ENCODE measurements at regions not wholly inside any gene's neighbourhood (a gene's known extent, or its start where the extent isn't known, plus 50 kb on each side); places are given as distances from the start of the nearest gene placed in this dataset.
"Not testable (repeated sequence)": the region's sequence is repeated elsewhere in the genome, so short reads cannot be mapped to it uniquely, and the experiment has no call there.

- Mint-ChIP-seq H3K9me3 (peaks cover 64% of the 10 kb centered on the region), H3K36me3 (peaks cover 41% of the 10 kb centered on the region)
- ATAC-seq; H3K27me3 Mint-ChIP-seq (ENCODE audit: low read depth); H3K27ac Mint-ChIP-seq; POLR2A ChIA-PET; DNase-seq (ENCODE audit: low spot score); H3K4me1 Mint-ChIP-seq; H3K4me3 Mint-ChIP-seq; CTCF ChIA-PET: not testable (repeated sequence)
These were observed 1154.7 kb downstream of the FOXD4L5 start for GRCh38 chr9:64130325-64130724.

DNA sequence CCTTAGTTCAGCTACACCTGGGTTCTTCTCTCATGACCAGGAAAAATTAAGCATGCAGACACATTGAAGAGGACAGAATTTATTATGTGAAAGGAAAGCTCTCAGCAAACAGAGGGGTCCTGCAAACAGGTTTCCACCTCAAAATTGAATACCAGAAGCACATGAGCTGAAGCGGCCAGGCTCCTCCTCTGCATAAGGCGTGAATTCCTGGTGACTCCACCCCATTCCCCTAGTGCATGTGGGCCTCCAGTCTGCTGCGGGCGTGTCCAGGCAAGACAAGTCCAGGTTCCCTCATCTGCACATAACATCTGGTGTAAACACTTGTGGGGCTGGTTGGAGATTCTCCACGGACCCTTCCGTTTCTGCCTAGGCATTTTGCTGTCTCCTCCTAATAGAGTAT is 1156.4 kb downstream of the FOXD4L5 start:
- peaks cover 66% of the 10 kb centered on the region for H3K9me3 Mint-ChIP-seq
- DNase-seq (ENCODE audit: low spot score) (no peak), ATAC-seq (no peak)
- TF ChIP-seq ZNF423 (CRISPR knock-in tag; IDR thresholded peaks at IDR 0.05) (no peak), KAT7 (CRISPR knock-in tag; IDR thresholded peaks at IDR 0.05; ENCODE audit: borderline replicate concordance) (no peak)
- no peak overlapping the region for H3K4me3 Mint-ChIP-seq
- H3K36me3 Mint-ChIP-seq, result peaks cover 42% of the 10 kb centered on the region
- peaks cover 9% of the 10 kb centered on the region for H3K27me3 Mint-ChIP-seq (ENCODE audit: low read depth)
- ChIA-PET CTCF (no interaction called here), POLR2A (no interaction called here)
- H3K4me1 Mint-ChIP-seq, result no peaks in the 10 kb centered on the region
- H3K27ac Mint-ChIP-seq, result no peak overlapping the region

DNA sequence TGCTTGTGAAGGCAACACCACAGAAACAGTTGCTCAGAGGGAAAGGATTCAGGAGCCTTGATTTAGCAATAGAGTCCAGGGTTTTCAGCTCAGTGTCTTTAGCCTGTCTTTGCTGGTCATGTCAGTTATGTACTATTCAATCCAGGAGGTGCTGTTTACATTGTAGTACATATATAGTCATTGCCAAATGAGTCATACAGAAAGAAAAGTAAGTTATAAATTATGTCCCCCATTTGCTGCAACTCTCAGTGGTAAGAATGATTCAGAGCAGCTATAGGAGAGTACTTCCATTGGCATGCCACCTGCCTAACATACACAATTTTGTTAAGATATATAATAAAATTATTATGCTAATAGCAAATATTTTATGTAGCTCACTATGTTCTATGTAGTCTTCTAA is 1163.4 kb downstream of the FOXD4L5 start:
- not testable (repeated sequence) for H3K27ac Mint-ChIP-seq

GRCh38 chr9:64117329-64117728 is 1167.7 kb downstream of the FOXD4L5 start:
- POLR2A ChIA-PET; H3K4me1 Mint-ChIP-seq; H3K4me3 Mint-ChIP-seq; H3K27ac Mint-ChIP-seq; DNase-seq (ENCODE audit: low spot score); CTCF ChIA-PET; ATAC-seq: not testable (repeated sequence)
- Mint-ChIP-seq H3K36me3 (peaks cover 39% of the 10 kb centered on the region), H3K9me3 (peaks cover 45% of the 10 kb centered on the region), H3K27me3 (ENCODE audit: low read depth) (peaks cover 15% of the 10 kb centered on the region)

More for the DNA sequence above, 1163.4 kb downstream of the FOXD4L5 start:
- Mint-ChIP-seq H3K36me3 (peaks cover 57% of the 10 kb centered on the region), H3K9me3 (peaks cover 69% of the 10 kb centered on the region), H3K27me3 (ENCODE audit: low read depth) (peaks cover 22% of the 10 kb centered on the region)
- CTCF ChIA-PET; H3K4me3 Mint-ChIP-seq; H3K4me1 Mint-ChIP-seq; POLR2A ChIA-PET; ATAC-seq; DNase-seq (ENCODE audit: low spot score): not testable (repeated sequence)

- H3K4me3 Mint-ChIP-seq; ATAC-seq; H3K4me1 Mint-ChIP-seq; H3K27me3 Mint-ChIP-seq (ENCODE audit: low read depth); CTCF ChIA-PET; POLR2A ChIA-PET; DNase-seq (ENCODE audit: low spot score); H3K27ac Mint-ChIP-seq: not testable (repeated sequence)
- Mint-ChIP-seq H3K9me3 (peaks cover 47% of the 10 kb centered on the region), H3K36me3 (peaks cover 33% of the 10 kb centered on the region)
These were observed 1177.1 kb downstream of the FOXD4L5 start for GRCh38 chr9:64107867-64108266.

DNA sequence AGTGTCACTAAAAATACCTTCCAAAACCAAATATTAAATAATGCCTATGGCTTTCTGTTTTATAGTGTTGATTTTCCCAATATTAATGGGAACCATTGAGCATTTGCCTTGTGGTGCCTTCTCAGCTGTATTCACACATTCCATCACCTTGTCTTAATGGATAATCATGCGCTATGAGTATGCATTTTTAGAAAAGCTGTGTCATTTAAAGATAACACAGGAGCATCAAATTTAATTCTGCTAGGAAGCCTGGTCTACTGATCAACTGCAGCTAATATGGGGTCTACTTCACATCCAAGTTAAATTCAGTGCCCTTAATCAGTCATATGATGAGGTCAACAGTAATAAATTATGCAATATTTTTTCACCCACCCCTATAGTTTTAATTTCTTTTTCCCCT is 1177.8 kb downstream of the FOXD4L5 start:
- H3K4me1 Mint-ChIP-seq; ATAC-seq; H3K27ac Mint-ChIP-seq; POLR2A ChIA-PET; CTCF ChIA-PET; H3K4me3 Mint-ChIP-seq; DNase-seq (ENCODE audit: low spot score); H3K27me3 Mint-ChIP-seq (ENCODE audit: low read depth): not testable (repeated sequence)
- peaks cover 54% of the 10 kb centered on the region for H3K9me3 Mint-ChIP-seq
- H3K36me3 Mint-ChIP-seq, result peaks cover 39% of the 10 kb centered on the region

DNA sequence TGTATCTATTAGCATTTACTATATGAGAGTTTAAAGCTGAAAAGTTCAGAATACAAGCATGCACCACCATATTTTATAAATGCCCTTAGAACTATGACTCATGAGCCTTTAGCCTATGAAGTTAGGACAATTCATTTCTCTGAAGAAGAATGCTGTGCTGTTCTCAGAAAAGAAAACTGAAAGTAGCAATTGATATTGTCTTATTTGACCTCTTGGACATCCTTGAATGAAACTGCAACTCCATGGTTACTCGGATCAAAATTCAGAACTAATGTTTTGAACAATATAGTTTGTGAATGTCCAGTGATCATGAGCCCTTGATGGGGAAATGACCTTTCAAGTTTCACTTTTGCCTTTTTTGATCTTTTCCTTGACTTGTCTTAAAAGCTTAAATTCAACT is 1179.8 kb downstream of the FOXD4L5 start:
- H3K4me1 Mint-ChIP-seq; POLR2A ChIA-PET; H3K4me3 Mint-ChIP-seq; H3K27ac Mint-ChIP-seq; CTCF ChIA-PET; H3K27me3 Mint-ChIP-seq (ENCODE audit: low read depth); ATAC-seq; DNase-seq (ENCODE audit: low spot score): not testable (repeated sequence)
- peaks cover 39% of the 10 kb centered on the region for H3K36me3 Mint-ChIP-seq
- peaks cover 60% of the 10 kb centered on the region for H3K9me3 Mint-ChIP-seq

DNA sequence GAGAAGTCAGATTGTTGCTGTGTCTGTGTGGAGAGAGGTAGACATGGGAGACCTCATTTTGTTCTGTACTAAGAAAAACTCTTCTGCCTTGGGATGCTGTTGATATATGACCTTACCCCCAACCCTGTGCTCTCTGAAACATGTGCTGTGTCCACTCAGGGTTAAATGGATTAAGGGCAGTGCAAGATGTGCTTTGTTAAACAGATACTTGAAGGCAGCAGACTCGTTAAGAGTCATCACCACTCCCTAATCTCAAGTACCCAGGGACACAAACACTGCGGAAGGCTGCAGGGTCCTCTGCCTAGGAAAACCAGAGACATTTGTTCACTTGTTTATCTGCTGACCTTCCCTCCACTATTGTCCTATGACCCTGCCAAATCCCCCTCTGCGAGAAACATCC is 1183.5 kb downstream of the FOXD4L5 start:
- H3K4me3 Mint-ChIP-seq; DNase-seq (ENCODE audit: low spot score); H3K27ac Mint-ChIP-seq; ATAC-seq; POLR2A ChIA-PET; CTCF ChIA-PET; H3K4me1 Mint-ChIP-seq: not testable (repeated sequence)
- peaks cover 14% of the 10 kb centered on the region for H3K27me3 Mint-ChIP-seq (ENCODE audit: low read depth)
- H3K9me3 Mint-ChIP-seq, result peaks cover 62% of the 10 kb centered on the region
- peaks cover 47% of the 10 kb centered on the region for H3K36me3 Mint-ChIP-seq

DNA sequence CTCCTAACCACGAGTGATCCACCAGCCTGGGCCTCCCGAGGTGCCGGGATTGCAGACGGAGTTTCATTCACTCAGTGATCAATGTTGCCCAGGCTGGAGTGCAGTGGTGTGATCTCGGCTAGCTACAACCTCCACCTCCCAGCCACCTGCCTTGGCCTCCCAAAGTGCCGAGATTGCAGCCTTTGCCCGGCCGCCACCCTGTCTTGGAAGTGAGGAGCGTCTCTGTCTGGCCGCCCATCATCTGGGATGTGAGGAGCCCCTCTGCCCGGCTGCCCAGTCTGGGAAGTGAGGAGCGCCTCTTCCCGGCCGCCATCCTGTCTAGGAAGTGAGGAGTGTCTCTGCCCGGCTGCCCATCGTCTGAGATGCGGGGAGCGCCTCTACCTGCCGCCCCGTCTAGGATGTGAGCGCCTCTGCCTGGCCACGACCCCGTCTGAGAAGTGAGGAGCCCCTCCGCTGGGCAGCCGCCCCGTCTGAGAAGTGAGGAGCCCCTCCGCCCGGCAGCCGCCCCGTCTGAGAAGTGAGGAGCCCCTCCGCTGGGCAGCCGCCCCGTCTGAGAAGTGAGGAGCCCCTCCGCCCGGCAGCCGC is 1184.3 kb downstream of the FOXD4L5 start:
- DNase-seq (ENCODE audit: low spot score); CTCF ChIA-PET; POLR2A ChIA-PET; ATAC-seq; H3K4me3 Mint-ChIP-seq; H3K4me1 Mint-ChIP-seq; H3K27ac Mint-ChIP-seq: not testable (repeated sequence)
- peaks cover 14% of the 10 kb centered on the region for H3K27me3 Mint-ChIP-seq (ENCODE audit: low read depth)
- H3K9me3 Mint-ChIP-seq, result peaks cover 62% of the 10 kb centered on the region
- H3K36me3 Mint-ChIP-seq, result peaks cover 51% of the 10 kb centered on the region

GRCh38 chr9:64085998-64086397 is 1199.0 kb downstream of the FOXD4L5 start:
- CTCF ChIA-PET; POLR2A ChIA-PET; DNase-seq (ENCODE audit: low spot score); H3K27ac Mint-ChIP-seq; H3K4me1 Mint-ChIP-seq; H3K27me3 Mint-ChIP-seq (ENCODE audit: low read depth); H3K4me3 Mint-ChIP-seq; ATAC-seq: not testable (repeated sequence)
- Mint-ChIP-seq H3K9me3 (peaks cover 56% of the 10 kb centered on the region), H3K36me3 (peaks cover 33% of the 10 kb centered on the region)

DNA sequence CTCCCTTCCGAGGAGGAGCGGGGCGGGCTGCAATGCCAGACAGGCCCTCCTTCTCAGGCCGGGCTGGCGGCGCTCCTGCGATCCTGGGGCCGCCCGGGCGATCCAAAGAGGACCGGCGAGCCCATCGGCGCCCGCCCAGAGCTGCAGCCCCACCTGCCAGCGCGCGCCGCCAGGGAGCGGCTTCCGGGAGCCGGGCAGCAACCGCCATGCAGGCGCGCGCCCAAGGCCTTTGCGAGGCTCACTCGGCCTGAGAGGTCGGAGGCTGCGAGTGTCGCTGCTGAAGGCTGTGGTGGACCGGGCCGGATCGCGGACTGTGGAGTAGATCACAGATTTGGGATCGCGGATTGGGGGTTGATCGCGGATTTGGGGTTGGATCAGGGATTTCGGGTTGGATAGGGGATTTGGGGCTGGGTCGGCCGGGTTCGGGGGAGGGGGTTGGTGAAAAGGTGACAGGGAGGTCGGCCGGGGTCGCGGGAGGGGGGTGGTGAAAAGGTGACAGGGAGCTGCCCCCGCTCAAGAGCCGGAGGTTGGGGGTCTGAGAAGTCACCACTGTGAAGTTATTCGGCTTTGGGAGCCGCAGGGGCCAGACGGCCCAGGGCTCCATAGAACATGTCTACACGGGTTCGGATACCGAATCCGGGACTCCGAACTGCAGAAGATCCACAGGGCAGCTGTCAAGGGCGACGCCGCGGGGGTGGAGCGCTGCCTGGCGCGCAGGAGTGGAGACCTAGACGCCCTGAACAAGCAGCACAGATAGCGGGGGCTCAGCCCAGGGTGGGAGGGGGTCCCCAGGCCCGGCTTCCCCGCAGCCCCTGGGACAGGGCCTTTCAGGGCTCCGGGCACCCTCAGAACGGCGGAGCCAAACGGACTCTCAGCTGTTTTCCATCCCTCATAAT is 1213.4 kb downstream of the FOXD4L5 start:
- H3K4me1 Mint-ChIP-seq; ATAC-seq; H3K27ac Mint-ChIP-seq; CTCF ChIA-PET; H3K4me3 Mint-ChIP-seq; H3K27me3 Mint-ChIP-seq (ENCODE audit: low read depth); DNase-seq (ENCODE audit: low spot score); POLR2A ChIA-PET: not testable (repeated sequence)
- H3K9me3 Mint-ChIP-seq, result peaks cover 15% of the 10 kb centered on the region
- H3K36me3 Mint-ChIP-seq, result peaks cover 23% of the 10 kb centered on the region

Data from WTC11 (cell line).